Smooth muscle cell (in vitro differentiated cells): ENCODE measurements at regions not wholly inside any gene's neighbourhood (a gene's known extent, or its start where the extent isn't known, plus 50 kb on each side); places are given as distances from the start of the nearest gene placed in this dataset.

Experiments used
- DNase-seq: peaks from one replicate; lab custom pipeline; 2025; ENCODE audit not compliant: unreplicated experiment; lab: John Stamatoyannopoulos, UW
- H2AFZ ChIP-seq: fragments of 200-600 bp; sonication (generic); 2 replicates; pipeline ENCODE4 v1.6.0; 2016; ENCODE audit warnings: antibody characterized with exemption, low read depth, mild to moderate bottlenecking
- H3F3A ChIP-seq: fragments of 200-600 bp; sonication (generic); 2 replicates; pipeline ENCODE4 v1.6.0; 2017; ENCODE audit warnings: antibody characterized with exemption, low read depth
- H3K27ac ChIP-seq: fragments of 200-600 bp; sonication (generic); 2 replicates; pipeline ENCODE4 v1.5.1; 2016; ENCODE audit warnings: low read depth, mild to moderate bottlenecking
- H3K27me3 ChIP-seq: fragments of 200-600 bp; sonication (generic); 2 replicates; pipeline ENCODE4 v1.6.1; 2016; ENCODE audit warnings: low read depth, mild to moderate bottlenecking
- H3K36me3 ChIP-seq: fragments of 200-600 bp; sonication (generic); 2 replicates; pipeline ENCODE4 v1.5.1; 2016; ENCODE audit warnings: low read depth
- H3K4me1 ChIP-seq: fragments of 200-600 bp; sonication (generic); 2 replicates; pipeline ENCODE4 v1.5.1; 2016; ENCODE audit warnings: low read depth
- H3K4me2 ChIP-seq: fragments of 200-600 bp; sonication (generic); 2 replicates; pipeline ENCODE4 v1.6.0; 2016; ENCODE audit warnings: mild to moderate bottlenecking
- H3K4me3 ChIP-seq: fragments of 200-600 bp; sonication (generic); 2 replicates; pipeline ENCODE4 v1.5.1; 2016; ENCODE audit warnings: mild to moderate bottlenecking
- H3K79me2 ChIP-seq: fragments of 200-600 bp; sonication (generic); 2 replicates; pipeline ENCODE4 v1.6.0; 2016; ENCODE audit warnings: low read depth, mild to moderate bottlenecking
- H3K9ac ChIP-seq: fragments of 200-600 bp; sonication (generic); 2 replicates; pipeline ENCODE4 v1.6.0; 2016; ENCODE audit warnings: low read depth
- H3K9me3 ChIP-seq: fragments of 200-600 bp; sonication (generic); replicated peaks from 2 replicates; pipeline ENCODE4 v1.5.1; 2016; ENCODE audit warnings: low read depth
- H4K20me1 ChIP-seq: fragments of 200-600 bp; sonication (generic); 2 replicates; pipeline ENCODE4 v1.6.0; 2016; ENCODE audit warnings: low read depth
- CTCF ChIP-seq: fragments of 200-600 bp; sonication (generic); IDR thresholded peaks from 2 replicates; pipeline ENCODE4 v1.5.1; 2017; ENCODE audit warnings: borderline replicate concordance, mild to moderate bottlenecking, antibody characterized with exemption; ENCODE audit not compliant: insufficient read depth, poor library complexity, severe bottlenecking
- WGBS: methylation state at CpG from one replicate; pipeline ENCODE4 v1.1.7; 2016; ENCODE audit warnings: low lambda C conversion rate; 5-methylcytosine and 5-hydroxymethylcytosine counted together

- no peak for TF ChIP-seq CTCF
Measured at GRCh38 chr15:31276596-31277298, 49.9 kb upstream of the KLF13 start.

More at GRCh38 chr15:31276596-31277298, 49.9 kb upstream of the KLF13 start:
- H3K9me3 ChIP-seq: no peaks in the 10 kb centered on the region
- H3K9ac ChIP-seq: no peak overlapping the region
- peaks cover 4% of the 10 kb centered on the region for H3K4me1 ChIP-seq
- H3K36me3 ChIP-seq: no peaks in the 10 kb centered on the region
- H4K20me1 ChIP-seq: no peaks in the 10 kb centered on the region
- DNase-seq: no peak
- peaks cover 4% of the 10 kb centered on the region for H3F3A ChIP-seq
- H3K79me2 ChIP-seq: no peaks in the 10 kb centered on the region
- 93% methylated on average over 8 of the region's 8 CpGs for WGBS
- no peak overlapping the region for H3K27ac ChIP-seq
- H2AFZ ChIP-seq: no peak overlapping the region
- H3K4me3 ChIP-seq: no peak overlapping the region
- no peak overlapping the region for H3K4me2 ChIP-seq
- no peaks in the 10 kb centered on the region for H3K27me3 ChIP-seq
